Panc1 (cell line): ENCODE measurements at regions not wholly inside any gene's neighbourhood (a gene's known extent, or its start where the extent isn't known, plus 50 kb on each side); places are given as distances from the start of the nearest gene placed in this dataset.

Source experiments
- CTCF ChIP-seq: fragments of 450-650 bp; IDR thresholded peaks from 2 replicates; pipeline ENCODE4 v1.5.1; 2017; ENCODE audit warnings: mild to moderate bottlenecking
- POLR2AphosphoS5 ChIP-seq: IDR thresholded peaks from 2 replicates; pipeline ENCODE4 v1.6.1; 2012; ENCODE audit warnings: mild to moderate bottlenecking, low read depth, low read length, moderate library complexity
- REST ChIP-seq, 2 experiments: IDR thresholded peaks; 2 replicates each; pipeline ENCODE4 v1.6.1; 2011 to 2012; ENCODE audit warnings: low read depth in 2 of 2, control low read depth in 1 of 2, low read length in 1 of 2, mild to moderate bottlenecking in 1 of 2, moderate library complexity in 1 of 2; ENCODE audit not compliant: insufficient read depth in 1 of 2
- SIN3A ChIP-seq: IDR thresholded peaks from 2 replicates; pipeline ENCODE4 v1.6.1; 2012; ENCODE audit warnings: low read depth, mild to moderate bottlenecking, low read length, moderate library complexity, borderline replicate concordance; ENCODE audit not compliant: insufficient read depth
- TCF7L2 ChIP-seq: IDR thresholded peaks from 2 replicates; pipeline ENCODE4 v1.6.1; 2011; ENCODE audit warnings: mild to moderate bottlenecking, low read depth, low read length, inconsistent platforms

DNA sequence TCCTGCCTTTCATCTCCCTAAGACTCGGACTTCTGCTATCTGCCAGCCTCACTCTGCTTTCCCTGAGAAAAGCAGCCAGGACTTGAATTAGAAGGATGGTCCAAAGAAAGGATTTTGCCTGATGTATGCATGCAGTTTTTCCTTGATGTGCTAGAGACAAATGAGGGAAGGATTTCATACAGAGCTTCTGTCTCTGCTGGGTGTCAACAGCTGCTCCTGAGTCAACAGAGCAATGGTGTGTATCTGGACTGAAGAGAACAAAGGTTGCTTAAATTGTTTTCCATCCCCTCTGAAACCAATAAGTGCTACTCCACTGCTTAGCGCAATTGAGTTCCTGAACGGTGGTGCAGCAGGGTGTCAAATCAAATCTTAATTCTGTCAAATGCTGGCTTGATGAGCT lies 680.6 kb upstream of the C16orf82 start:
- TF ChIP-seq CTCF (no peak), SIN3A (no peak), REST (IDR thresholded peaks at IDR 0.05; ENCODE audit: insufficient read depth in 1 of 2, low read depth in 2 of 2, low read length in 1 of 2) (no peak), POLR2AphosphoS5 (no peak), TCF7L2 (no peak)
